Amniotic epithelial cell (primary cell): ENCODE measurements at regions not wholly inside any gene's neighbourhood (a gene's known extent, or its start where the extent isn't known, plus 50 kb on each side); places are given as distances from the start of the nearest gene placed in this dataset.

Experiments
- DNase-seq: peaks from one replicate; pipeline ENCODE4 v3.0.0-alpha.2; 2010; ENCODE audit warnings: low read depth

GRCh38 chr6:109295109-109295773 lies 87.0 kb downstream of the CD164 start:
- DNase-seq = no peak

- no peak for DNase-seq
Observed at GRCh38 chr6:109292983-109293586, 89.2 kb downstream of the CD164 start.

GRCh38 chr6:109292420-109292819 lies 89.8 kb downstream of the CD164 start:
- DNase-seq = no peak

- no peak for DNase-seq
Observed at GRCh38 chr6:109291902-109292301, 90.4 kb downstream of the CD164 start.

GRCh38 chr6:109290143-109290931 lies 91.9 kb downstream of the CD164 start:
- no peak for DNase-seq

GRCh38 chr6:109285366-109285765 lies 96.9 kb downstream of the CD164 start:
- no peak for DNase-seq

- no peak for DNase-seq
Observed at GRCh38 chr6:109284675-109285074, 97.6 kb downstream of the CD164 start.

- no peak for DNase-seq
Observed at GRCh38 chr6:109282756-109283155, 99.5 kb downstream of the CD164 start.

- DNase-seq = no peak
Observed at GRCh38 chr6:109279628-109280027, 102.6 kb downstream of the CD164 start.

GRCh38 chr6:109271622-109272021 lies 110.6 kb downstream of the CD164 start:
- no peak for DNase-seq

- DNase-seq = no peak
Observed at GRCh38 chr6:109269953-109270517, 112.2 kb downstream of the CD164 start.

GRCh38 chr6:109269057-109269456 lies 113.2 kb downstream of the CD164 start:
- no peak for DNase-seq

GRCh38 chr6:109265530-109265929 lies 116.7 kb downstream of the CD164 start:
- DNase-seq = no peak

- DNase-seq = no peak
Observed at GRCh38 chr6:109263873-109264700, 118.2 kb downstream of the CD164 start.

GRCh38 chr6:109262261-109262660 lies 120.0 kb downstream of the CD164 start:
- DNase-seq = no peak

GRCh38 chr6:109261811-109262210 lies 120.5 kb downstream of the CD164 start:
- no peak for DNase-seq

GRCh38 chr6:109260701-109261100 lies 121.6 kb downstream of the CD164 start:
- no peak for DNase-seq

- DNase-seq = peak; percentile 32
Observed at GRCh38 chr6:109260126-109260525, 122.1 kb downstream of the CD164 start.

GRCh38 chr6:109258129-109258528 lies 124.1 kb downstream of the CD164 start:
- DNase-seq = no peak

- no peak for DNase-seq
Observed at GRCh38 chr6:109257494-109257893, 124.8 kb downstream of the CD164 start.

GRCh38 chr6:109255946-109256640 lies 126.2 kb downstream of the CD164 start:
- DNase-seq = no peak
